ENCODE measurements at regions not wholly inside any gene's neighbourhood (a gene's known extent, or its start where the extent isn't known, plus 50 kb on each side); places are given as distances from the start of the nearest gene placed in this dataset.
A peak's percentile ranks its signal among the peaks of the same experiment; 100 is the strongest.

DNA sequence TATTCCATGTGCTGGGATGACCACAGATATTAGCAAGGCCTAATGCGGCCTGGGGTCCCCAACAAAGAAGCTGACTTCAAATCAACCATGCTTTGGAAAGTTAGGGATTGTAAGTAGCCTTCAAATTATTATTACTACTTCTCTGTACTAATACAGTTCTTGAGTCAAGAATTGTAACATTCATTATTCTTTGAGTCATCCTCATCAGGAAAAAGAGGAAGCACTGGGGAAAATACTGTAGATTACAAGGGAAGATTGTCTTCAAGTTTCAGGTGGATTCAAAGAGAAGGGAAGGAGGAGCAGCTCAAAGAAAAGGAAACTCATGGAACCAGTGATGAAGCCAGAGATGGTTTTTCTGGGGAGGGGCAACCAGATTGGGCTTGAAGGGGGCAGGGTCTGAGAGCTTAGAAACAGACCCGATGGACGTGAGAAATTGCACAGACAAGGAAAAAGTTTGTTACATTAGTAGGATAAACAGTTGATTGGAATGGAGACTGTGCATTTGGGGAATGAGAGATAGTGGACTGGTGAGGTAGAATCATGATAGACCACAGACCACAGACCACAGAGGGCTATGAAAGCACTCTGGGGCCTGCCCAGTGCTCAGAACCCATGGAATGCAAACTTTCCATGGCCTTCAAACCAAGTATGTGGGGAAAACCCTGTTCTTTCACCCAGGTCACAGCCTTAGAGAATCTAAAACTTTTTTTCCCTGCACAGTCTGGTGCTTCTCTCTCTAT is 209.9 kb downstream of the ZNF365 start:
- peak; percentile 28 for DNase-seq (ENCODE audit: low read depth)
- no peak overlapping the region for H3K4me3 ChIP-seq (ENCODE audit: low read depth, low read length)
- no peak for TF ChIP-seq MYC (IDR thresholded peaks at IDR 0.05; ENCODE audit: low read depth, low read length)
- TF ChIP-seq POLR2A (IDR thresholded peaks at IDR 0.05; ENCODE audit: extremely low read depth, insufficient read length), result no peak
- no peak for TF ChIP-seq CTCF (IDR thresholded peaks at IDR 0.05; ENCODE audit: low read depth, low read length)
- TF ChIP-seq, protein P1, sequence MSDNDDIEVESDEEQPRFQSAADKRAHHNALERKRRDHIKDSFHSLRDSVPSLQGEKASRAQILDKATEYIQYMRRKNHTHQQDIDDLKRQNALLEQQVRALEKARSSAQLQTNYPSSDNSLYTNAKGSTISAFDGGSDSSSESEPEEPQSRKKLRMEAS (IDR thresholded peaks at IDR 0.05; ENCODE audit: low read depth, low read length), result no peak

DNA sequence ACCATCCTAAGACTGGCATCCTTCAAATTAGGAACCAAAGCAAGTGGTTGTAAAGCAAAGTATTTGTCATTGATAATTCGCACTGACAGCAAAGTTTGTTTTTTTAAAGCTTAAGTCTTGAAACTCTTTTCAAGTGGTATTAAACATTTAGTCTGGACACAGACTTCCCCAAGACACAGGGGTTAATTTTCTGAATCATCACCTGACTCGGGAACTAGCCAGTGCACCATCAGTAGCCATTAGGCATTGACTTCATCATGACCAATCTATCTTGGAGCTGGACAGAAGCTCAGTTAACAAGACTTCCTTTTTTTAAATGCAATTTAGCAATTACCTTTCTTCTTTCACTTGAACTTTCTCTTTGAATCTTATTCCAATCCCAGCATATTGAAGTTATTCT is 210.6 kb downstream of the ZNF365 start:
- H3K4me3 ChIP-seq (ENCODE audit: low read depth, low read length), result no peak overlapping the region
- no peak for DNase-seq (ENCODE audit: low read depth)
- TF ChIP-seq MYC (IDR thresholded peaks at IDR 0.05; ENCODE audit: low read depth, low read length), result no peak
- TF ChIP-seq, protein P1 (IDR thresholded peaks at IDR 0.05; ENCODE audit: low read depth, low read length), result no peak
- no peak for TF ChIP-seq CTCF (IDR thresholded peaks at IDR 0.05; ENCODE audit: low read depth, low read length)
- no peak for TF ChIP-seq POLR2A (IDR thresholded peaks at IDR 0.05; ENCODE audit: extremely low read depth, insufficient read length)

DNA sequence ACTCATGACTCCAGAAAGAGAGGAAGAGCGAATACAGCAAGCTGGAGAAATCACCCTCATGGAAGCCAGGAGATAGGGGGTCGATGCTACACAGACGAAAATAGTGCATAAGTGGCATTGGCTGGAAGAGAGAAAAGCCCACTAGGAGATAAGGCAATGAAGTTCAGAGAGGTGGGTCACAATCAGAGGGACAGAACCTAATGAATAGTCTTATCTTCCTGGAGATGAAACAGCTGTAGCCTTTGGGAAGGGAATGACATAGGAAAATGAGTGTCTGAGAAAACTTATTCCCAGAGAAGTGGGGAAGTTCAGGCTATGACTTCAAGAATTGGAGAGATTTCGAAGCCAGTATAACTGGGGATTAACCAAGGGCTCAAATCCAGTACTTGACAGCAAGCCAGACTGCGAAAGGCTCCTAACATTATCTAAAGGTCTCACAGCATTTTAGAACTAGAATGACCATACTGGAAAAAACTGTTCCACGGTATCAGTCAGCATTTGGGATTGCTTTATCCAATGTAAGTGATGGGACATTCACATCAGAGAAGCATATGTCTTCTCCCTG is 211.1 kb downstream of the ZNF365 start:
- no peak for DNase-seq (ENCODE audit: low read depth)
- TF ChIP-seq, protein P1 (IDR thresholded peaks at IDR 0.05; ENCODE audit: low read depth, low read length), result no peak
- no peak for TF ChIP-seq POLR2A (IDR thresholded peaks at IDR 0.05; ENCODE audit: extremely low read depth, insufficient read length)
- no peak overlapping the region for H3K4me3 ChIP-seq (ENCODE audit: low read depth, low read length)

GRCh38 chr10:62587011-62587410 is 212.8 kb downstream of the ZNF365 start:
- no peak for TF ChIP-seq MYC (IDR thresholded peaks at IDR 0.05; ENCODE audit: low read depth, low read length)
- TF ChIP-seq, protein P1 (IDR thresholded peaks at IDR 0.05; ENCODE audit: low read depth, low read length), result no peak
- TF ChIP-seq POLR2A (IDR thresholded peaks at IDR 0.05; ENCODE audit: extremely low read depth, insufficient read length), result no peak
- no peak for TF ChIP-seq CTCF (IDR thresholded peaks at IDR 0.05; ENCODE audit: low read depth, low read length)

GRCh38 chr10:62588116-62588515 is 213.9 kb downstream of the ZNF365 start:
- no peak overlapping the region for H3K4me3 ChIP-seq (ENCODE audit: low read depth, low read length)
- DNase-seq (ENCODE audit: low read depth), result no peak
- TF ChIP-seq CTCF (IDR thresholded peaks at IDR 0.05; ENCODE audit: low read depth, low read length) (no peak), POLR2A (IDR thresholded peaks at IDR 0.05; ENCODE audit: extremely low read depth, insufficient read length) (no peak)
- TF ChIP-seq, protein P1 (IDR thresholded peaks at IDR 0.05; ENCODE audit: low read depth, low read length), result no peak

More at GRCh38 chr10:62587011-62587410, 212.8 kb downstream of the ZNF365 start:
- H3K4me3 ChIP-seq (ENCODE audit: low read depth, low read length), result no peak overlapping the region
- DNase-seq (ENCODE audit: low read depth), result no peak

GRCh38 chr10:62589689-62590088 is 214.8 kb upstream of the ADO start:
- TF ChIP-seq MYC (IDR thresholded peaks at IDR 0.05; ENCODE audit: low read depth, low read length) (no peak), POLR2A (IDR thresholded peaks at IDR 0.05; ENCODE audit: extremely low read depth, insufficient read length) (no peak), CTCF (IDR thresholded peaks at IDR 0.05; ENCODE audit: low read depth, low read length) (no peak)
- TF ChIP-seq, protein P1 (IDR thresholded peaks at IDR 0.05; ENCODE audit: low read depth, low read length), result no peak
- H3K4me3 ChIP-seq (ENCODE audit: low read depth, low read length), result no peak overlapping the region
- DNase-seq (ENCODE audit: low read depth), result no peak
